Stimulated activated CD8-positive, alpha-beta memory T cell treated with anti-CD3 and anti-CD28 coated beads, Interleukin-7, amount 100 ng/mL, for 48 hours (primary cell): ENCODE measurements at regions not wholly inside any gene's neighbourhood (a gene's known extent, or its start where the extent isn't known, plus 50 kb on each side); places are given as distances from the start of the nearest gene placed in this dataset.

Source experiments
- DNase-seq, 2 donors: peaks; one replicate each; pipeline ENCODE4 v3.0.0-alpha.2; 2020; ENCODE audit warnings: low read depth in 1 of 2; ENCODE audit errors: extremely low read depth in 1 of 2

GRCh38 chr9:80134487-80134886 lies 562.7 kb downstream of the TLE4 start:
- no peak for DNase-seq

GRCh38 chr9:80131627-80132026 lies 559.9 kb downstream of the TLE4 start:
- no peak for DNase-seq

GRCh38 chr9:80127920-80128319 lies 556.2 kb downstream of the TLE4 start:
- no peak for DNase-seq

- DNase-seq, result no peak
Observed at GRCh38 chr9:80125731-80126264, 554.0 kb downstream of the TLE4 start.

- no peak for DNase-seq
Observed at GRCh38 chr9:80117031-80117430, 545.3 kb downstream of the TLE4 start.

- no peak for DNase-seq
Observed at GRCh38 chr9:80114241-80114640, 542.5 kb downstream of the TLE4 start.

GRCh38 chr9:80107931-80108660 lies 536.3 kb downstream of the TLE4 start:
- no peak for DNase-seq

GRCh38 chr9:80097476-80097875 lies 525.7 kb downstream of the TLE4 start:
- no peak for DNase-seq

- DNase-seq, result no peak
Observed at GRCh38 chr9:80094176-80094771, 522.5 kb downstream of the TLE4 start.

GRCh38 chr9:80093695-80094094 lies 521.9 kb downstream of the TLE4 start:
- no peak for DNase-seq

- DNase-seq, result no peak
Observed at GRCh38 chr9:80091526-80091925, 519.8 kb downstream of the TLE4 start.

- no peak for DNase-seq
Observed at GRCh38 chr9:80090317-80090716, 518.6 kb downstream of the TLE4 start.

- no peak for DNase-seq
Observed at GRCh38 chr9:80086822-80087345, 515.1 kb downstream of the TLE4 start.

- DNase-seq, result no peak
Observed at GRCh38 chr9:80086386-80086785, 514.6 kb downstream of the TLE4 start.

GRCh38 chr9:80085668-80086067 lies 513.9 kb downstream of the TLE4 start:
- DNase-seq, result no peak

GRCh38 chr9:80082213-80082612 lies 510.4 kb downstream of the TLE4 start:
- no peak for DNase-seq

GRCh38 chr9:80078826-80079225 lies 507.1 kb downstream of the TLE4 start:
- DNase-seq, result no peak

- no peak for DNase-seq
Observed at GRCh38 chr9:80077059-80077458, 505.3 kb downstream of the TLE4 start.

GRCh38 chr9:80076162-80076561 lies 504.4 kb downstream of the TLE4 start:
- no peak for DNase-seq

GRCh38 chr9:80074439-80074838 lies 502.7 kb downstream of the TLE4 start:
- no peak for DNase-seq

GRCh38 chr9:80072451-80072850 lies 500.7 kb downstream of the TLE4 start:
- no peak for DNase-seq

GRCh38 chr9:80070071-80070742 lies 498.4 kb downstream of the TLE4 start:
- no peak for DNase-seq
